Esophagus squamous epithelium (tissue), 4 donors: ENCODE measurements at regions not wholly inside any gene's neighbourhood (a gene's known extent, or its start where the extent isn't known, plus 50 kb on each side); places are given as distances from the start of the nearest gene placed in this dataset.

ENCODE experiments used
- POLR2A ChIP-seq, 4 donors: fragments of 450-650 bp; IDR thresholded peaks; one replicate each; pipeline ENCODE4 v1.6.1; 2017; ENCODE audit warnings: antibody characterized with exemption in 4 of 4, mild to moderate bottlenecking in 4 of 4, moderate library complexity in 3 of 4
- TF ChIP-seq, protein P1 (sequence below), 6 experiments: fragments of 450-650 bp in 4 of 6; fragments of 200-600 bp in 2 of 6; sonication (generic) in 2 of 6; IDR thresholded peaks; one replicate each; pipeline ENCODE4 v1.5.1; 2016 to 2019; ENCODE audit warnings: antibody characterized with exemption in 6 of 6, mild to moderate bottlenecking in 4 of 6, moderate library complexity in 4 of 6

DNA sequence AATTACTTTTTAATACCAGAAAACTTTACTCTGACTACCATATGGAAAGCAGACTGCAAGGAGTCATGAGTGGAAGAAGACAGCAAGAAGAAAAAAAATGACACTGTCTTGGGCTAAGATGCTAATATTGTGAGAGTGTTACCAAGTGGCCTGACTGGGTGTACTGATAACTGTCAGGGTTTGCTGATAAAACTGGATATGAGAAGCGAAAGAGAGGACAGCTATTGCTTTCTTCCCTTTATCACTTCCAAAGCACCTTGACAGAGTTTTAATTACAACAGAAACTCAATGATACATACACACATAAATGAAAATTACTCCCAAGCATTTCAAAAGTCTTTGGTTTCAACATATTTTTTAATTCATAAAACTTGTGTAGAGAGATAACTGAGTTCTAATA is 368.5 kb downstream of the ZEB2 start:
- TF ChIP-seq, protein P1, sequence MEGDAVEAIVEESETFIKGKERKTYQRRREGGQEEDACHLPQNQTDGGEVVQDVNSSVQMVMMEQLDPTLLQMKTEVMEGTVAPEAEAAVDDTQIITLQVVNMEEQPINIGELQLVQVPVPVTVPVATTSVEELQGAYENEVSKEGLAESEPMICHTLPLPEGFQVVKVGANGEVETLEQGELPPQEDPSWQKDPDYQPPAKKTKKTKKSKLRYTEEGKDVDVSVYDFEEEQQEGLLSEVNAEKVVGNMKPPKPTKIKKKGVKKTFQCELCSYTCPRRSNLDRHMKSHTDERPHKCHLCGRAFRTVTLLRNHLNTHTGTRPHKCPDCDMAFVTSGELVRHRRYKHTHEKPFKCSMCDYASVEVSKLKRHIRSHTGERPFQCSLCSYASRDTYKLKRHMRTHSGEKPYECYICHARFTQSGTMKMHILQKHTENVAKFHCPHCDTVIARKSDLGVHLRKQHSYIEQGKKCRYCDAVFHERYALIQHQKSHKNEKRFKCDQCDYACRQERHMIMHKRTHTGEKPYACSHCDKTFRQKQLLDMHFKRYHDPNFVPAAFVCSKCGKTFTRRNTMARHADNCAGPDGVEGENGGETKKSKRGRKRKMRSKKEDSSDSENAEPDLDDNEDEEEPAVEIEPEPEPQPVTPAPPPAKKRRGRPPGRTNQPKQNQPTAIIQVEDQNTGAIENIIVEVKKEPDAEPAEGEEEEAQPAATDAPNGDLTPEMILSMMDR (IDR thresholded peaks at IDR 0.05), result no peak
- no peak for TF ChIP-seq POLR2A (IDR thresholded peaks at IDR 0.05)
